Endodermal cell (in vitro differentiated cells): ENCODE measurements at regions not wholly inside any gene's neighbourhood (a gene's known extent, or its start where the extent isn't known, plus 50 kb on each side); places are given as distances from the start of the nearest gene placed in this dataset.
A peak's percentile ranks its signal among the peaks of the same experiment; 100 is the strongest.

Experiments used
- DNase-seq: peaks from one replicate; pipeline ENCODE4 v3.0.0-alpha.2; 2017
- H3K27ac ChIP-seq: 2 replicates; pipeline ENCODE4 v1.5.1; 2013; ENCODE audit warnings: mild to moderate bottlenecking, low read depth, low read length, moderate library complexity
- H3K27me3 ChIP-seq: 2 replicates; pipeline ENCODE4 v1.6.1; 2013; ENCODE audit warnings: mild to moderate bottlenecking, low read length, moderate library complexity; ENCODE audit not compliant: insufficient read depth, control insufficient read depth, poor library complexity, severe bottlenecking
- H3K36me3 ChIP-seq: 2 replicates; pipeline ENCODE4 v1.7.0; 2013; ENCODE audit warnings: mild to moderate bottlenecking, low read length, moderate library complexity; ENCODE audit not compliant: control insufficient read depth, insufficient read depth
- H3K4me1 ChIP-seq: one replicate; pipeline ENCODE4 v1.7.0; 2013; ENCODE audit warnings: low read length; ENCODE audit not compliant: control insufficient read depth, insufficient read depth
- H3K4me3 ChIP-seq: 2 replicates; pipeline ENCODE4 v1.5.1; 2013; ENCODE audit warnings: mild to moderate bottlenecking, low read length, moderate library complexity
- H3K9ac ChIP-seq: 2 replicates; pipeline ENCODE4 v1.6.1; 2013; ENCODE audit warnings: mild to moderate bottlenecking, low read length, moderate library complexity; ENCODE audit not compliant: poor library complexity, severe bottlenecking; ENCODE audit errors: extremely low read depth
- H3K9me3 ChIP-seq: 2 replicates; pipeline ENCODE4 v1.6.1; 2013; ENCODE audit warnings: mild to moderate bottlenecking, low read length, moderate library complexity; ENCODE audit not compliant: control insufficient read depth
- H3K27ac Mint-ChIP-seq: 2 replicates; pipeline ENCODE4 v1.8.0; 2020; ENCODE audit warnings: mixed read lengths
- H3K27me3 Mint-ChIP-seq: 2 replicates; pipeline ENCODE4 v1.8.0; 2021; ENCODE audit warnings: mild to moderate bottlenecking, mixed read lengths; ENCODE audit not compliant: insufficient read depth
- H3K36me3 Mint-ChIP-seq: 2 replicates; pipeline ENCODE4 v1.8.0; 2020; ENCODE audit warnings: low read depth, mixed read lengths
- H3K4me1 Mint-ChIP-seq: 2 replicates; pipeline ENCODE4 v1.8.0; 2020; ENCODE audit warnings: mixed read lengths
- H3K4me3 Mint-ChIP-seq: 2 replicates; pipeline ENCODE4 v1.8.0; 2020; ENCODE audit warnings: mild to moderate bottlenecking, moderate library complexity, mixed read lengths
- H3K9me3 Mint-ChIP-seq: 2 replicates; pipeline ENCODE4 v1.8.0; 2020; ENCODE audit warnings: mild to moderate bottlenecking, mixed read lengths
- CTCF ChIP-seq: fragments of 200-600 bp; sonication (generic); conservative IDR thresholded peaks from 2 replicates; pipeline ENCODE4 v1.5.0; 2021; ENCODE audit warnings: antibody characterized with exemption, mild to moderate bottlenecking
- WGBS, 2 experiments: methylation state at CpG; one replicate each; pipeline versions ENCODE4 v1.1.5 to v1.1.7; 2013; ENCODE audit warnings: missing lambda C conversion rate in 2 of 2, mixed read lengths in 1 of 2; ENCODE audit not compliant: insufficient coverage in 1 of 2, insufficient read length in 1 of 2; 5-methylcytosine and 5-hydroxymethylcytosine counted together

GRCh38 chr7:131015657-131015958 lies 281.6 kb upstream of the KLF14 start:
- WGBS, 2 experiments: 91 to 95% methylated on average over 3 of the region's 3 CpGs

GRCh38 chr7:131016230-131016629 lies 282.2 kb upstream of the KLF14 start:
- Histone ChIP-seq H3K4me1 (no peaks in the 10 kb centered on the region), H3K27me3 (no peaks in the 10 kb centered on the region), H3K9me3 (no peaks in the 10 kb centered on the region), H3K36me3 (no peaks in the 10 kb centered on the region), H3K4me3 (no peak overlapping the region), H3K27ac (no peak overlapping the region), H3K9ac (no peak overlapping the region)
- Mint-ChIP-seq H3K36me3 (no peaks in the 10 kb centered on the region), H3K4me1 (no peaks in the 10 kb centered on the region), H3K4me3 (no peak overlapping the region), H3K9me3 (no peaks in the 10 kb centered on the region), H3K27ac (no peak overlapping the region), H3K27me3 (no peaks in the 10 kb centered on the region)
- 80 to 94% methylated on average over 1 of the region's 1 CpG for WGBS, 2 experiments
- peak; percentile 7 for DNase-seq
- TF ChIP-seq CTCF: no peak

More at GRCh38 chr7:131015657-131015958, 281.6 kb upstream of the KLF14 start:
- no peak for TF ChIP-seq CTCF
- no peaks in the 10 kb centered on the region for H3K27me3 ChIP-seq
- H3K9me3 Mint-ChIP-seq: no peaks in the 10 kb centered on the region
- H3K27ac ChIP-seq: no peak overlapping the region
- no peaks in the 10 kb centered on the region for H3K4me1 Mint-ChIP-seq
- no peak overlapping the region for H3K9ac ChIP-seq
- no peaks in the 10 kb centered on the region for H3K36me3 Mint-ChIP-seq
- DNase-seq: peak; percentile 44
- no peak overlapping the region for H3K4me3 ChIP-seq
- no peaks in the 10 kb centered on the region for H3K27me3 Mint-ChIP-seq
- no peaks in the 10 kb centered on the region for H3K9me3 ChIP-seq
- H3K36me3 ChIP-seq: no peaks in the 10 kb centered on the region
- no peaks in the 10 kb centered on the region for H3K4me1 ChIP-seq
- no peak overlapping the region for H3K27ac Mint-ChIP-seq
- H3K4me3 Mint-ChIP-seq: no peak overlapping the region

- Mint-ChIP-seq H3K27ac (no peak overlapping the region), H3K4me1 (no peaks in the 10 kb centered on the region), H3K9me3 (no peaks in the 10 kb centered on the region), H3K36me3 (peaks cover 4% of the 10 kb centered on the region), H3K27me3 (no peaks in the 10 kb centered on the region), H3K4me3 (no peak overlapping the region)
- no peaks in the 10 kb centered on the region for H3K27me3 ChIP-seq
- TF ChIP-seq CTCF: no peak
- H3K4me3 ChIP-seq: no peak overlapping the region
- H3K36me3 ChIP-seq: no peaks in the 10 kb centered on the region
- WGBS, 2 experiments: 94% methylated on average over 1 of the region's 1 CpG; no CpG with 5 or more reads in 1 of the 2 experiments
- no peaks in the 10 kb centered on the region for H3K4me1 ChIP-seq
- H3K9ac ChIP-seq: no peak overlapping the region
- no peak overlapping the region for H3K27ac ChIP-seq
- no peaks in the 10 kb centered on the region for H3K9me3 ChIP-seq
- DNase-seq: no peak
These were observed 285.3 kb upstream of the KLF14 start for GRCh38 chr7:131019351-131019750.
